GM18508 (cell line): ENCODE measurements at regions not wholly inside any gene's neighbourhood (a gene's known extent, or its start where the extent isn't known, plus 50 kb on each side); places are given as distances from the start of the nearest gene placed in this dataset.

Experiments
- ATAC-seq: cut with Tn5 transposase; IDR thresholded peaks from one replicate; pipeline ENCODE4 v1.9.1; 2021; ENCODE audit warnings: moderate number of reproducible peaks; ENCODE audit not compliant: insufficient read depth, unreplicated experiment

DNA sequence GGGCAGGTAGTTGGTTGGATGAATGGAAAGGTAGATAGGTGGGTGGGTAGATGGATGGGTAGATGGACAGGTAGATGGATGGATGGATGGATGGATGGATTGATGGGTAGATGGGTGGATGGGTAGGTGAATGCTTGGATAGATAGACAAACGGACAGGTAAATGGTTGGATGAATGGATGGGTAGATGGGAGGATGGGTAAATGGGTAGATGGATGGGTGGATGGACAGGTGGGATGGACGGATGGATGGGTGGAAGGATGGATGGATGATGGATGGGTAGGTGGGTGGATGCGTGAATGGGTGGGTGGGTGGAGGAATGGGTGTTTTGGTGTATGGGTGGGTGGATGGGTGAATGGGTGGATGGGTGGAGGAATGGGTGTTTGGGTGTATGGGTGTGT lies 50.1 kb upstream of the ASAP2 start:
- no peak for ATAC-seq

DNA sequence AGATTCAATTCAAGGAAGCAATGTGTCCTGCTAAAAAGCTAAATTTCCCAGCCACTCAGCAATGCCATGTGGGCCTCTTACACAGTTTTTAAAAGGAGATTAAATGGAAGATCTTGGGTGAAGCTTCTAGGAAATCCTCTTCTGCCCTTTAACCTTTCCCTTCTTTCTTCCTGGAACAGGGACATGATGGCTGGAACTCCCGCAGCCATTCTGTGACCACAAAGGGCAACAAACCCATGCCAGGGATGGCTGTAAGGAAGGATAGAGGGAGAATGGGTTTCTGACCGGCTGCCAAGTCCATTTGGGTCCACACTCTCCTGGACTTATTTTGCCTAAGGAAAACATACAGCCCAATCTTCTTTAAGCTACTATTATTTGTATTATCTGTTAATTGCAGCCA lies 52.6 kb upstream of the ASAP2 start:
- no peak for ATAC-seq

DNA sequence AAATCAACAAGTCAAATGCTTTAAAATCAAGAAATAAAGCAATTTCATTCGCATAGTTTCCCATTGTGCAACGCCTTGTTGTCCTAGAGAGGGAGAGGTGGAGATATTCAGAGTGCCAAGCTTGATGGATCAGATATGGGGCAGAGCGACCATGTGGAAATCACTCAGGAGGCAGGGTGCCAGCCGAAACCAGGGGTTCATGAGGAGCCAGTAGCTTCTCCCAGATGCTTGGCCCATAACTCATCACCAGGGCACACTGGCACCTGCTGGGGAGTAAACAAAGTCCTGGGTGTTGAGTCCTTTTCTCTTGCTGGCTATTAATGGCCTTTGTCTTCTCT lies 53.0 kb upstream of the ASAP2 start:
- ATAC-seq = no peak

DNA sequence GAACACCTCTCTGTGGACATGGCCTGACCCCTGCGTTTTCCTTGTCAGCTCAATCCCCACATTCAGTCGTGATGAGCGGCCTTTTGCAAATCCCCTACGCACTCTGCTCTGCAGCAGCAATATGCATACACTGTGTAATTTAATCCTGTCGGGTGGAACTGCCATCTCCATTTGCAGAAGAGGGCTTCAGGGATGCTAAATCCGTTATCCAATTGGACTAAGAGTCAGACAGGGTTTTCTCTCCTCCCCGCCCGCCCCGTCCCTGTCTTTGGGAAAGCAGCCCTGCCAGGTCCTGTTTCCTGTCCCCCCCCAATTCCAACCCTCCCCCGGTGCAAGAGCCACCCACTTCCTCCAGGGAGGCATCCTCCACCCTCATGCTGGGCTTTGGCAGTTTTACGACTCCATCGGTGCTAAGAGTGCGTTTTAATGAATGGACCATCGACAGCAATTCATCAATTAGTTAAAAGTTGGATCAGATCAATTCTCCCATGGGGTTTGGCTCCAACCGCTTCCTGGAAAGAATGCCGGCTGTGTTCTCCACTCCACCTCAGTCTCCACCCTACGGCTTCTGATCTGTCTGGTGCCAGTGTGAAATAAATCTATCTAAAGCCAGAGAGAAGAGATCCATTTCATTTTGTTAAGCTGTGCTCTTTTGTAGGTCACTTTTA lies 53.5 kb upstream of the ASAP2 start:
- no peak for ATAC-seq

DNA sequence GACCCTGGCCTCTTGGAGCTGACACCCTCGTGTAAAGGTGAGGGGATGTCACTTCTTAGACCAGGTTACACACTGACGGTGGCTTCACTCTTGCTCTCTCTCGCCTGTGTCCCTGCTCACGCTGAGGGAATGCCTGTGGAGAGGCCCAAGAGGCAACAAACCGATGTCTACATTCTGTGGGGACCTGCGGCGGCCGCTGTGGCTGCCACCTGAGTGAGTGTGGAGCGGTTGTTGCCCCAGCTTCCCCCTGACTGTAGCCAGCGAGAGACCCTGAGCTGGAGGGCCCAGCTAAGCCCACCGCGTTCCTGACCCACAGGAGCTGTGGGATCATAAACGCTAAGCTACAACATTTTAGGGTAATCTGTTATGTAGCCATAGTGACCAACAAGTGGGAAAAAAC lies 55.7 kb upstream of the ASAP2 start:
- no peak for ATAC-seq

DNA sequence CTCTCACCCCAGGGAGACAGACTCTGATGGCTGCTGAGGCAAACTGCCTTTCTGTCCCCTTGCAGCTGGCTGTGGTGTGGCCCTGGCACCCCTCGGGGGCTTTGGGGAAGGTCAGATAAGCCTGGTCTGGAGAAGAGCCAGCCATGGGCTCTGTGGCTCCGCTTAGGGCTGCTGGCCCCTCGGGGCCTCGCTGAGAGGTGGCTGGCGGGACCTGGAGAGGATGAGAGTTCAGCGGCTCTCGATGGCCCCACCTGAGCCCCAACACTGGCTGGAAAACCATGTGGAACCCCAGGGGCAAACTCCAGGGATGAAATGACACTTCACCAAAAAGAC lies 56.1 kb upstream of the ASAP2 start:
- ATAC-seq = no peak

DNA sequence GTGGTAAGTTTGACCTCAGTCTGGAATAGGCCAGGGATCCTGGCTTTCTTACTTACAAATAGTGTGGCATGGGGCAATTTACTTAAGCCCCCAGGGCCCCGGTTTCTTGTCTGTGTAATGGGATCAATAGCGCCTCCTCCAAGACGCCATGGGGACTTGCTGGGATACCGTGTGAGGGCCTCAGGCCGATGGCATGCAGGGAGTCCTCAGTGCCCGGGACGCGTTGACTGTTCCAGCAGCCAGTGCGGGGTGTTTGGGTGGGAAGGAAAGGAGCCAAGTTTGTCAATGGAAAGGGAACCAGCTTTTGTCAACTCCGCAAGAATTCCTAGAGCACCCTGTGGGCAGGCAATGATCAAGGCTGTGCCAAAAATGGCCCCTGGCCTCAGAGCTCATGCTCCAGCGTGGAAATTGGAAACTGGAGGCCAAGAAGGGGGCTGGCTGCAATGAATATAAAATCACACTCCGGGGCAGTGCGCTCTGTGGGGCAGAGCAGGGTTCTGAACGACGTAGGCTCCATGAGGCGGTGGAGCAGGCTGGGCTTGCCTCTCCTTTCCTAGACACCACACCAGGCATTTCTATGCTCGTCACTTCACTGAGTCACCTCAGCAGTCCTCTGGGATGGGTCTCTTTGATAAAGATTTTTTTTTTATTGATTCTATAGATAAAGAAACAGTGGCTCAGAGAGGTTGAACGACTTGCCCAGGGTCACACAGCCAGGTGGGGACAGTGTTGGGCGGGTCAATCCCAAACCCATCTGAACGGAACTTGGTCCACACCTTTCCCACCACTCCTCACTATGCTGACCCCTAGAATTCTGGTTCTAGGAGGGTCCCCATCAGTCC lies 56.7 kb upstream of the ASAP2 start:
- no peak for ATAC-seq

DNA sequence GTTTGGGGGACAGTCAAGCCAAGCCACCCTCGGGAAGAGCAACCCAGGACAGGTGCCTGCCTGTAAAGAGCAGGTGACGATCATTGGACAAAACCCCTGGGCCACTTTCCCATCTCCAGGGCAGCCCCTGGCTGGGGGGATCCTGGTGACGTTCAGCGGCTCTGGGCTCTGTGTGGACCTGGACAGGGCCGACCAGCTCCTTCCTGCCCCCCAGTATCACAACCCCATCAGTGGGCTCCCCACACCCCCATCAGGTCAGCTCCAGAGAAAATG lies 57.3 kb upstream of the ASAP2 start:
- ATAC-seq = no peak

DNA sequence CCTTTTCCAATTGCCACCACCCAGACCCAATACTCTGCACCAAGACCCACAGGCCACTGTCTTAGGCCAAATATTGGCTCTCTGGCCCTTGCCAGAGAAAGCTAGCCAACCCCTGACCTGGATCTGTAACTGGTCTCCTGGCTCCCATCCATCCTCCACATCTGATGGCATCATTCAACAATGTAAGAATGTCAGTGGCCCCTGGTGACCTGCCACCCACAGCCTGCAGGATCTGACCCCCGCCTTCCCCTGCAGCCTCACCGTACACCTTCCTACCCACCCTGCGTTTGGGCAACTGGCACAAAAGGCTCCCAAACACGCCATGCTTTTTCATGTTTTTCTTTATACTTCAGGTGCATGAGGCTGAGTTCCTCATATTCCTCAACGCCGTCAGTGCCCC lies 60.0 kb upstream of the ASAP2 start:
- no peak for ATAC-seq

DNA sequence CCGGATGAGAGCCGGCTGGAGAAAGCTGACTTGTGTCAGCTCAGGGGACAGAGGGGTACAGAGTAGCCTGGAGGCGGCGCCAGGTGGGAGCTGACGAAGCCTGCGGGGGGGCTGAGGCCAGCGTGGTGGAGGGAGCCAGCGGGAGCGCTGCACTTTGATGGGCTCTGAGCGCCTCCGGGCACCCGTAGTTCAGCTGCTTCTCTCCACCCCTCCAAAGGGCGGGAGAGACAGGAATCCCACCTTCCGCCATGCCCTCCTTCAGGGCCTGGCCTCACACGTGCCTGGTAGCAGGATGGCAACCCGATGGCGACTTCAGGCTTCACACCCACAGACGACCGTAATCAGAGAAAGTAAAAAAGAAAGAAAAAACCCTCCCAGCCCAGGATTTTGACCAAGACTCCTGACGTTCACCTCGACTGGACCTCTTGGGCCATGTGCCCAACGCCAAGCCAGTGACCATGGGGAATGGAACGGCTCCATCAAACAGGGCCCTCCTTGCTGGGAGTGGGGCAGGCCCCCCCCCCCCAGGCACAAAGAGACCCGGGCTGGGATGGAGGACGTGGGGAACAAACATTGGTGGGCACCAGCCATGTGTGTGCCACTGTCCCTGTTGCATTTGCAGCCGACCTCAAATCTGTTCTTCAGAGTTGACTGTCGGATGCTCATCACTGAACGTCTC lies 60.7 kb upstream of the ASAP2 start:
- no peak for ATAC-seq

DNA sequence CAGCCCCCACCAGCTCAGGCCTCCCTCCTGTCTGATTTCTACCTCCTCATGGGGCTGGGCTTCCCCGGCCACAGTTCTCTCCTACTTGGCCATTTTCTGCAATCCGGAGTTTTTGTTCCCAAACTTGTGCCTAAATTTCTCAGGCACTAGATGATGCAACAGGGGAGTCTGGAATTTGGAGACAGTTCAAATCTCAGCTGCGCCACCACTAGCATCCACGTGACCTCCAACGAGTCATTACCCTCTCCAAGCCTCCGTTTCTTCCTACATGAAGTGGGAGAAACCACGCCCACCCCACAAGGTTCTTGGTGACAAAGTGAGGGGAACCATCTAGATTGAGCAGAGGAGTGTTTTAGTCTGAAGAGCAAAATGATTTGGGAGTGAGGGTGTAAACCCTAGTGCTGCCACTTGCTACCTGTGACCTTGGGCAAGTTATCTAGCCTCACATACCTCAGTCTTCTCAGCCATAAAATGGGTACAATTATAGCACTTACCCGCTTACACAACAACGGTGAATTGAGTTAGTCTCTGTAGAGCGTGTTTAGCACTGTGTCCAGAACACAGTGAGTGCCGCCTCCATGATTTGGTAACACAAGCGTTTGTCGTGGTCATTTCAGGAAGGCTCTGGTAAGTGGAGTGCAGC lies 61.4 kb upstream of the ASAP2 start:
- ATAC-seq = no peak

DNA sequence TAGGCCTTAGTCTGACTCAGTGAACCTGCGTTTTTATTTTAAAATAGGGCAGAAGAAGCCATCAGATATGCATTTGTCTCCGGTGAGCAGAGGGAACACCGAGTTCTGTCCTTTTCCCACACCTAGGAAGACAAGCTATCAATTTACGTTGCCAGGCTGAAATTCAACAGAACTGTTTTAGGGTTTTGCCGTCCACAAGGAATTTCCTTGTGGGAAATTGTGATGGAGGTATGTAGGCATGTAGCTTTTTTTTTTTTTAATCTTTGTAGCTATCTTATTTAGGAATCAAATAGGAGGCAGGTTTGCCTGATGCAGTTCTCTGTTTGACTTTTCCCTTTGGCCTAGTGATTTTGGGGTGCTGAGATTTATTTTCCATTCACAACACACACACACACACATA lies 62.0 kb upstream of the ASAP2 start:
- no peak for ATAC-seq

DNA sequence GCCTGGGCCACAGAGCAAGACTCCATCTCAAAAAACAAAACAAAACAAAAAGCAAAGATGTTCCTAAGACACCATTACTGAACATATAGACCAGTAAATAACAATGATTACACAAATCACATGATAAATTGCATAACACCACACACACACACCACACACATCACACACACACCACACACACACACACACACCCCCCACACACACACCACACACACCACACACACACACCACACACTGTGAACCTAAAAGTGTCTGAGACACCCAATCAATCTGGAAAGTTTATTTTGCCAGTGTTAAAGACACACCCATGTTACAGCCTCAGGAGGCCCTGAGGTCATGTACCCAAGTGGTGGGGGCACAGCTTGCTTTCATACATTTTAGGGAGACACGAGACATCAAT lies 62.6 kb upstream of the ASAP2 start:
- ATAC-seq = no peak

DNA sequence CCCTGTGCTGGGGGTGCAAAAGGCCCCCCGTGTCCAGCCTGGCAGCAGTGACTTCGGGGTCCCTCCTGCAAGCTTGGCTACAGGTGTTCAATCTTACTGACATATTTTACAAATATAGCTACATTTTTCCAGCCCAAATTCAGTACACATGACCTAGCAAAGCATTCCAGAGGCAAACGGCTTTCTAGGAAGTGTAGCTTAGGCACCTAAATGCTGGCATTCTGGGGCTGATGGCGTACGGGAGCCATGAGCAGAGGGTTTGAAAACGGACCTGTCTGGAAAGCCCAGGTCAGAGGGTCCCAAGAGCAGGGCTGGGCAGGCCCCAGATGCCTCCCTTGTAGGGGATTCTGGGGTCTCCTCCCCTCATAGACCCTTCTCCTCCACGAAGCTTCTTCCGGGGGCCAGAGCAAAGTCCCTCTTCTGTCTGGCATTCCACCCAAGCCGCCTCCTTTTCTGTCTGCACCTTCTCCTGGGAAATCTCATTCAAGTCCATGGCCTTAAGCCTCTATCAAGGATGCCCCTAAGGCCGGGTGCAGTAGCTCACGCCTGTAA lies 63.3 kb upstream of the ASAP2 start:
- no peak for ATAC-seq

DNA sequence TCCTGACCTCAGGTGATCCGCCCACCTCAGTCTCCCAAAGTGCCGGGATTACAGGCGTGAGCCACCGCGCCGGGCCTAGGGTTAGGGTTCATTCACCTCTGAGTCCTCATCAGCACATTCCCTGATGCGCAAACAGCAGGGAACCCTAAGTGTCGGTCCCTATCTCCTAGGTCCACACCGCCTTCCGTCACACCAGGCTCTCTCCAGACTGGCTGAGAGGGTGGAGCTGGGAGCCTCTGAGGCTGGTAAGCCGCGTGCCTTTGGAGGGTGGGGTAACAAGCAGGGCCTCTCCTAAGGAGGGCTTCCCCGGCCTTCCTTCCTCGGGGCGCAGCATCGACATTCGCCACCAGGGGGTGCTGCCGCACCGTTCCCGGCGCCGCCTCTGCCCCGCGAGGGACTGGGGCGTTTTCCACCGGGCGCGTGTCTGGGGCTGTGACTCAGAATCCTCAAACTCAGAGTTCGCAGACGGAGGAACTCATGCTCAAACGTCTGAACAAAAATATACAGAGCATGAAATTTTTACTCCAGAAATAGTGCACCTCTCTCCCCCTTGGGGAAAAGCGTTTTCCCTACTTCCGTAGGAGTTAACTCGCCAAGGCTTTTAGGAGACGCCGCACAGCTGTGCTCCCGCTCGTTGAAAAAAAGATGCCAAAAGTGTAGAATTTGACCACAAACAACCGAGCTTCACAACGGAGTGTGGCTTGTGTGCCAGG lies 63.9 kb upstream of the ASAP2 start:
- ATAC-seq = peak; percentile 43

DNA sequence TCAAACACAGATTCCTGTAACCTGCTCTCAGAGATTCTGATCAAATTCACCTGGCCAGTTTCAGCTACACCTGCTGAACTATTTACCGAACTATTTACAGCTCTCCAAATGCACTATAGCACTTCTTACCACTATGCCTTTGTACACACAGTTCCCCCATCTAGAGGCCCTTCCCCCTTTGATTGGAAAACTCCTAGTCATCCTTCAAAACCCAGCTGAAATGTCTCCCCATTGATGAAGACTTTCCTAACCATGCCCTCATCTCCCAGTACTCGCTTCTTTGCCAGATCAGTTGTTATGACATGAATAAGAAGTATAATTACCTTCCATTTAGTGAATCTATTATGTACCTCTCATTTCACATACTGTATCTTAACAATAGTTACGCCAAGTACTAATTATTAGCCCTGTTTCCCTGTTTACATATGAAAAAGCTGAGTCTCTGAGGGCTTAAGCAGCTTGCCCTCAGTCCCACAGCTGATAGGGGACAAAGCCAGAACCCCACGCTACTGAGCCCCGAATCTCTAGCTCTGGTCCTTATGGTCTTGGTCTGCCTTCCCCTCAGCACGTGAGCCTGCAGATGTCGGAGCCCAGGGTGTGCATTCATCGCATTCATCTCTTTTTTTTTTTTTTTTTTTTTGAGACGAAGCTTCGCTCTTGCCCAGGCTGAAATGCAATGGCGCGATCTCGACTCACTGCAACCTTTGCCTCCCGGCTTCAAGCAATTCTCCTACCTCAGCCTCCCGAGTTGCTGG lies 64.7 kb upstream of the ASAP2 start:
- ATAC-seq = no peak

DNA sequence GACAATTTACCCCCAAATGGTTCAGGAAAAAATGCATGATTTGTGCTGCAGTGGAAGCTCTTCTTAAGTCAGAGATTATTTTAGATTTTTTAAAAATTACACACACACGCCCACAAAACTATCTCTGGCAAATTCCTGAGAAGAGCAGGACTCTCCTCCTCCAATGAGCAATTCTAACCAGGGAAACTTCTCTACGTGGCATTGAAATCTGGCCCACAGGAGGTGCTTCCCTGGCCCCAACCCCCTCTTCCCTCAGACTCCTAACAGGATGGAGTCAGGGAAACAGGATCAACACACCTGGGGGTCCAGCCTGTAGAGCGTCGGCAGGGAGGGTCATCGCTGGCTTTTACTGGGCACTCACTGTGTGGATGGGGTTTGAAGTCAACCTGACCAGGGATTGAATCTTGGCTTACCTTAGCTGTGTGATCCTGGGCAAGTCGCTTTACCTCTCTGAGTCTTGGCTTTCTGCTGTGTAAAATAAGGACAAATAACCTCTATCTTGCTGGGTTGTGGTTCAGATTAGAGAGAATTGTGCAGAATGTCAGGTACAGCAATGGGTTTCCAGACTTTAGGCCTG lies 65.4 kb upstream of the ASAP2 start:
- ATAC-seq = no peak

DNA sequence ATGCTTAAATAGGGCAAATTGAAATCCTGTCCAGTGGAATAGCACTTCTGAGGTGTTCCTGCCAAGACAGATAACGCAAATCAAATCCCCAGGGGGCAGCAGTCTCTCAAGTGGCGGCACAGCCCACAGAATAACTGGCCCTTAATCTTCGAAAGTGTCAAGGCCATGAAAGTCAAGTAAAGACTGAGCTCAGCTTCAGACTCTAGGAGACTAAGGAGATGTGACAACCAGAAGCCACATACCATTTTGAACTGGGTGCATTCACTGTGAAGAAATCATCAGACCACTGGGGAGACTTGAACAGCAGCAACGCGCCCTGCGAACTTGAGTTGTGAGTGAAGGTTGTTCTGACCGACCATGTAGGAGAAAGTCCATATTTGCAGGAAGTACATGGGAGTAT lies 66.0 kb upstream of the ASAP2 start:
- ATAC-seq = no peak
